IPS-NIHi11 (cell line): ENCODE measurements at regions not wholly inside any gene's neighbourhood (a gene's known extent, or its start where the extent isn't known, plus 50 kb on each side); places are given as distances from the start of the nearest gene placed in this dataset.

ENCODE experiments used
- DNase-seq: peaks from one replicate; pipeline ENCODE4 v3.0.0; 2012; ENCODE audit warnings: mixed read lengths, low spot score

- DNase-seq = no peak
These were observed 176.3 kb upstream of the BMPER start for GRCh38 chr7:33728873-33729551.

- no peak for DNase-seq
These were observed 175.6 kb upstream of the BMPER start for GRCh38 chr7:33729726-33730125.

- no peak for DNase-seq
These were observed 174.4 kb upstream of the BMPER start for GRCh38 chr7:33730958-33731357.

GRCh38 chr7:33731912-33732311, 173.4 kb upstream of the BMPER start:
- DNase-seq = no peak

- no peak for DNase-seq
These were observed 172.9 kb upstream of the BMPER start for GRCh38 chr7:33732462-33732861.

GRCh38 chr7:33733870-33734650, 171.3 kb upstream of the BMPER start:
- DNase-seq = no peak

- no peak for DNase-seq
These were observed 169.9 kb upstream of the BMPER start for GRCh38 chr7:33735403-33735802.

- no peak for DNase-seq
These were observed 168.7 kb upstream of the BMPER start for GRCh38 chr7:33736521-33737221.

- no peak for DNase-seq
These were observed 166.9 kb upstream of the BMPER start for GRCh38 chr7:33738260-33738935.

- no peak for DNase-seq
These were observed 166.1 kb upstream of the BMPER start for GRCh38 chr7:33739286-33739685.

GRCh38 chr7:33742521-33742920, 162.8 kb upstream of the BMPER start:
- no peak for DNase-seq

GRCh38 chr7:33742999-33743587, 162.2 kb upstream of the BMPER start:
- no peak for DNase-seq

GRCh38 chr7:33743594-33743993, 161.7 kb upstream of the BMPER start:
- no peak for DNase-seq

- DNase-seq = peak; percentile 66
These were observed 160.9 kb upstream of the BMPER start for GRCh38 chr7:33744293-33745075.

GRCh38 chr7:33745934-33746333, 159.4 kb upstream of the BMPER start:
- DNase-seq = no peak

- DNase-seq = no peak
These were observed 156.5 kb upstream of the BMPER start for GRCh38 chr7:33748793-33749192.

GRCh38 chr7:33750177-33750576, 155.2 kb upstream of the BMPER start:
- no peak for DNase-seq

GRCh38 chr7:33751443-33751842, 153.9 kb upstream of the BMPER start:
- DNase-seq = no peak

GRCh38 chr7:33753881-33754525, 151.3 kb upstream of the BMPER start:
- DNase-seq = no peak
